Astrocyte (in vitro differentiated cells and primary cell): ENCODE measurements at regions not wholly inside any gene's neighbourhood (a gene's known extent, or its start where the extent isn't known, plus 50 kb on each side); places are given as distances from the start of the nearest gene placed in this dataset.

Experiments
- EZH2 ChIP-seq: IDR thresholded peaks from 2 replicates; pipeline ENCODE4 v1.6.1; 2012; ENCODE audit warnings: mild to moderate bottlenecking, low read length, inconsistent platforms; ENCODE audit not compliant: insufficient read depth
- TF ChIP-seq, protein P1 (sequence below): IDR thresholded peaks from 2 replicates; pipeline ENCODE4 v1.5.1; 2011; ENCODE audit warnings: low read depth, mild to moderate bottlenecking, inconsistent platforms, low read length, moderate library complexity; ENCODE audit not compliant: insufficient read depth

DNA sequence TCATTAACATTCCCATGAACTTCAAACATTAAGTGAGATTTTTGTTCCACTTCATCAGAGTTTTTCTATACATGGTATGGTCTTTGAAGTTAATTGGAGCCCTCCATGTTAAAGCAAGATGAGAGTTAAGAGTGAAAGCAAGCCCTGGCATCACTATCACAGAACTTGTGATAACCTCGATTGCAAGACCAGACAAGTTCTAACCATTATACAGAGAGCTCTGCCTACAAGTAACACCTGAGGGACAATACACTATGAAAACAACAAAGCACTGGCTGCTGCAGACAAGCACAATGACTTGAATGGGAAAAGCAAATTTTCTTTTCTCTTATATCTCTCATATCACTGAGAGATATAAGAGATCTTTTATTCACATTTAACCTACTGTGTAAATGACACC, 126.6 kb upstream of the GYPA start:
- TF ChIP-seq, protein P1, sequence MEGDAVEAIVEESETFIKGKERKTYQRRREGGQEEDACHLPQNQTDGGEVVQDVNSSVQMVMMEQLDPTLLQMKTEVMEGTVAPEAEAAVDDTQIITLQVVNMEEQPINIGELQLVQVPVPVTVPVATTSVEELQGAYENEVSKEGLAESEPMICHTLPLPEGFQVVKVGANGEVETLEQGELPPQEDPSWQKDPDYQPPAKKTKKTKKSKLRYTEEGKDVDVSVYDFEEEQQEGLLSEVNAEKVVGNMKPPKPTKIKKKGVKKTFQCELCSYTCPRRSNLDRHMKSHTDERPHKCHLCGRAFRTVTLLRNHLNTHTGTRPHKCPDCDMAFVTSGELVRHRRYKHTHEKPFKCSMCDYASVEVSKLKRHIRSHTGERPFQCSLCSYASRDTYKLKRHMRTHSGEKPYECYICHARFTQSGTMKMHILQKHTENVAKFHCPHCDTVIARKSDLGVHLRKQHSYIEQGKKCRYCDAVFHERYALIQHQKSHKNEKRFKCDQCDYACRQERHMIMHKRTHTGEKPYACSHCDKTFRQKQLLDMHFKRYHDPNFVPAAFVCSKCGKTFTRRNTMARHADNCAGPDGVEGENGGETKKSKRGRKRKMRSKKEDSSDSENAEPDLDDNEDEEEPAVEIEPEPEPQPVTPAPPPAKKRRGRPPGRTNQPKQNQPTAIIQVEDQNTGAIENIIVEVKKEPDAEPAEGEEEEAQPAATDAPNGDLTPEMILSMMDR, result no peak
- TF ChIP-seq EZH2, result no peak
